ENCODE measurements at regions not wholly inside any gene's neighbourhood (a gene's known extent, or its start where the extent isn't known, plus 50 kb on each side); places are given as distances from the start of the nearest gene placed in this dataset.

DNA sequence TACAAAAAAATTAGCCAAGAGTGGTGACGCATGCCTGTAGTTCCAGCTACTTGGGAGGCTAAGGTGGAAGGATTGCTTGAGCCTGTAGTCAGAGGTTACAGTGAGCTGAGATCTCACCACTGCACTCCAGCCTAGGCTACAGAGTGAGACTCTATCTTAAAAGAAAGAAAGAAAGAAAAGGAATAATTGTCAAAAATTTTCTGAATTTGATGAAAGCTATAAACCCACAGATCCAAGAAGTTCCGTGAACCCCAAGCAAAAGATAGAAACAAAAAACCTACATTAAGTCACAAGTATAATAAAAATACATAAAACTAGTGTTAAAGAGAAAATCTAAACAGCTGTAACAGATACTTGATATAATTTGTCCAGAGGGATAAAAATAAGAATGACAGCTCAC, 60.1 kb upstream of the KMT2C start:
- Mint-ChIP-seq H3K4me3 (ENCODE audit: unreplicated experiment) (no peak overlapping the region), H3K36me3 (ENCODE audit: unreplicated experiment) (no peaks in the 10 kb centered on the region), H3K27ac (ENCODE audit: unreplicated experiment) (no peak overlapping the region), H3K4me1 (ENCODE audit: low read depth, unreplicated experiment) (no peaks in the 10 kb centered on the region), H3K9me3 (ENCODE audit: unreplicated experiment) (no peaks in the 10 kb centered on the region), H3K27me3 (ENCODE audit: unreplicated experiment) (no peaks in the 10 kb centered on the region)
- DNase-seq = no peak
- TF ChIP-seq CTCF (IDR thresholded peaks at IDR 0.05; ENCODE audit: partially characterized antibody, unreplicated experiment) = no peak

DNA sequence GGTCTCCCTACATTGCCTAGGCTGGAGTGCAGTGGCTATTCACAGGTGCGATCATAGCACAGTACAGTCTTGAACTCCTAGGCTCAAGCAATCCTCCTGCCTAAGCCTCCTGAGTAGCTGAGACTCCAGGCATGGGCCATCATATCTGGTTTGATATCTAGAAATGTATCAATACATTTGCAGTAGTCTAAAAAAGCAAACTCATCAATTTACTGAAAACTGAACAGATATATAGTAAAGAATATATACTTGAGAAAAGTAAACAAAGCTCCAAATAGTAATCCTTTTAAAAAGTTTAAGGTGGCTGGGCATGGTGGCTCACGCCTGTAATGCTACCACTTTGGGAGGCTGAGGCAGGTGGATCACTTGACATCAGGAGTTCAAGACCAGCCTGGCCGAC, 57.1 kb upstream of the KMT2C start:
- DNase-seq = no peak
- no peak for TF ChIP-seq CTCF (IDR thresholded peaks at IDR 0.05; ENCODE audit: partially characterized antibody, unreplicated experiment)
- Mint-ChIP-seq H3K9me3 (ENCODE audit: unreplicated experiment) (no peaks in the 10 kb centered on the region), H3K27me3 (ENCODE audit: unreplicated experiment) (no peaks in the 10 kb centered on the region), H3K27ac (ENCODE audit: unreplicated experiment) (no peak overlapping the region), H3K4me1 (ENCODE audit: low read depth, unreplicated experiment) (no peaks in the 10 kb centered on the region), H3K36me3 (ENCODE audit: unreplicated experiment) (no peaks in the 10 kb centered on the region), H3K4me3 (ENCODE audit: unreplicated experiment) (no peak overlapping the region)

DNA sequence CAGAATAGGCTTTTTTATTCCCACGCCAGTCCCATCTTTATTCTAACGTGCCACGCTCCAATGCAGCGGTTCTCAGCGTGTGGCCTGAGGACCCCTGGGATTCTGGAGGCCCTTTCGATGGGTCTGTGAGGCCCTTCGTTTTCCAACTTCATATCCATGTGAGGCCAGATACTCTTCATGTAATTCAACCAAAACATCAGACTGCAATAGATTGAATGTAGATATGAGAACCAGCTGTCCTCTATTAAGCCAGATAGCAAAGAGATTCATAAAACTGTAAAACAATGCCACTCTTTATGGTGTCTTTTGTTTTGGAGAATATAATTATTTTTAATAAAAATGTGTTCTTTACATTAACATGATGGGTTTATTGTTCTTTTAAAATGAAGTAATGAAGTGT, 53.2 kb upstream of the KMT2C start:
- Mint-ChIP-seq H3K9me3 (ENCODE audit: unreplicated experiment) (peaks cover 2% of the 10 kb centered on the region), H3K27me3 (ENCODE audit: unreplicated experiment) (peaks cover 2% of the 10 kb centered on the region), H3K36me3 (ENCODE audit: unreplicated experiment) (no peaks in the 10 kb centered on the region), H3K27ac (ENCODE audit: unreplicated experiment) (no peak overlapping the region), H3K4me1 (ENCODE audit: low read depth, unreplicated experiment) (peaks cover 3% of the 10 kb centered on the region), H3K4me3 (ENCODE audit: unreplicated experiment) (no peak overlapping the region)
- no peak for DNase-seq
- TF ChIP-seq CTCF (IDR thresholded peaks at IDR 0.05; ENCODE audit: partially characterized antibody, unreplicated experiment) = no peak

GRCh38 chr7:152486968-152487367, 51.2 kb upstream of the KMT2C start:
- DNase-seq = no peak
- Mint-ChIP-seq H3K9me3 (ENCODE audit: unreplicated experiment) (peaks cover 2% of the 10 kb centered on the region), H3K36me3 (ENCODE audit: unreplicated experiment) (no peaks in the 10 kb centered on the region), H3K27ac (ENCODE audit: unreplicated experiment) (no peak overlapping the region), H3K27me3 (ENCODE audit: unreplicated experiment) (peaks cover 2% of the 10 kb centered on the region), H3K4me3 (ENCODE audit: unreplicated experiment) (no peak overlapping the region), H3K4me1 (ENCODE audit: low read depth, unreplicated experiment) (peaks cover 3% of the 10 kb centered on the region)
- TF ChIP-seq CTCF (IDR thresholded peaks at IDR 0.05; ENCODE audit: partially characterized antibody, unreplicated experiment) = no peak

DNA sequence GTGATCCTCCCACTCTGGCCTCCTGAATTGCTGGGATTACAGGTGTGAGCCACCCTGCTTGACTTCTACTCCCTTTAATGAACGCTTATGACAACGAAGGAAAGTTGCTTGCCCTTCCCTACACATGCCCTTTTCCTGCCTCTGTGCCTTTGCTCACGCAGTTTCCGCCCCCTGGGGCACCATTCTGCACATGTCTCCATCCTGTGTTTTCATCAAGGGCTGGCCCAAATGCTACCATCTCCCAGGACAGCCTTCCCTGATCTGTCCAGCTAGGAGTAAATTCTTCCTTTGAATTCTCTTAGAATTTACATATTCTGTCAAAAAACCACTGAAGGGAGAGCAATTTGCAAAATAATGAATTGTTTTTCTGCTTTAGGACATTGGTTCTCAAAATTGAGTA, 50.0 kb upstream of the KMT2C start:
- H3K27me3 Mint-ChIP-seq (ENCODE audit: unreplicated experiment) = peaks cover 2% of the 10 kb centered on the region
- H3K27ac Mint-ChIP-seq (ENCODE audit: unreplicated experiment) = peak overlapping the region; percentile 19

More for the DNA sequence above, 50.0 kb upstream of the KMT2C start:
- Mint-ChIP-seq H3K4me1 (ENCODE audit: low read depth, unreplicated experiment) (peaks cover 3% of the 10 kb centered on the region), H3K4me3 (ENCODE audit: unreplicated experiment) (no peak overlapping the region), H3K36me3 (ENCODE audit: unreplicated experiment) (no peaks in the 10 kb centered on the region), H3K9me3 (ENCODE audit: unreplicated experiment) (peaks cover 2% of the 10 kb centered on the region)
- DNase-seq = no peak
- no peak for TF ChIP-seq CTCF (IDR thresholded peaks at IDR 0.05; ENCODE audit: partially characterized antibody, unreplicated experiment)

Data from glutamatergic neuron (in vitro differentiated cells).